CD4-positive, alpha-beta T cell (primary cell): ENCODE measurements at regions not wholly inside any gene's neighbourhood (a gene's known extent, or its start where the extent isn't known, plus 50 kb on each side); places are given as distances from the start of the nearest gene placed in this dataset.

Source experiments
- ATAC-seq: fragments of 200-7000 bp; cut with Tn5 transposase; one replicate; pipeline ENCODE4 v1.10.0; 2022; ENCODE audit warnings: mild to moderate bottlenecking; ENCODE audit not compliant: poor library complexity
- CTCF ChIA-PET: fragments of 350-600 bp; sonication (Branson Sonifier 250); formaldehyde crosslinking; loops from one replicate; lab custom pipeline; 2021; ENCODE audit warnings: antibody characterized with exemption, inconsistent platforms; lab: Charles Lee
- POLR2A ChIA-PET: fragments of 350-600 bp; sonication (Branson Sonifier 250); formaldehyde crosslinking; loops from one replicate; lab custom pipeline; 2021; ENCODE audit warnings: antibody characterized with exemption, inconsistent platforms; lab: Charles Lee
- DNase-seq, 14 experiments: peaks; one replicate each; pipeline ENCODE4 v3.0.0-alpha.2; 2013 to 2020; ENCODE audit warnings: mixed read lengths in 2 of 14
- H3K27ac ChIP-seq, 2 donors: one replicate each; pipeline versions ENCODE4 v1.5.1 to v1.7.0; 2013; ENCODE audit warnings: low read length in 2 of 2, low read depth in 1 of 2, mild to moderate bottlenecking in 1 of 2
- H3K27me3 ChIP-seq, 2 experiments: 1 replicate in 1 of 2; 2 replicates in 1 of 2; pipeline versions ENCODE4 v1.6.1 to v1.7.0; 2013; ENCODE audit warnings: low read length in 2 of 2, control low read depth in 1 of 2, mild to moderate bottlenecking in 1 of 2, moderate library complexity in 1 of 2; ENCODE audit not compliant: insufficient read depth in 2 of 2, control insufficient read depth in 1 of 2
- H3K36me3 ChIP-seq: one replicate; pipeline ENCODE4 v1.6.1; 2013; ENCODE audit warnings: low read length, control low read depth; ENCODE audit not compliant: insufficient read depth
- H3K4me1 ChIP-seq: one replicate; pipeline ENCODE4 v1.6.1; 2013; ENCODE audit warnings: low read length, control low read depth; ENCODE audit not compliant: insufficient read depth
- H3K4me3 ChIP-seq: one replicate; pipeline ENCODE4 v1.5.1; 2013; ENCODE audit warnings: mild to moderate bottlenecking, low read length, moderate library complexity
- H3K9me3 ChIP-seq, 2 experiments: 1 replicate in 1 of 2; 2 replicates in 1 of 2; pipeline versions ENCODE4 v1.6.1 to v1.7.0; 2013; ENCODE audit warnings: low read length in 2 of 2, mild to moderate bottlenecking in 2 of 2, control low read depth in 1 of 2, moderate library complexity in 1 of 2; ENCODE audit not compliant: control insufficient read depth in 1 of 2, insufficient read depth in 1 of 2
- H3K27ac Mint-ChIP-seq: one replicate; pipeline ENCODE4 v1.8.0; 2020; ENCODE audit warnings: mixed read lengths
- H3K27me3 Mint-ChIP-seq: one replicate; pipeline ENCODE4 v1.8.0; 2021; ENCODE audit warnings: mixed read lengths
- H3K36me3 Mint-ChIP-seq: one replicate; pipeline ENCODE4 v1.8.0; 2021; ENCODE audit warnings: low read depth, mixed read lengths
- H3K4me1 Mint-ChIP-seq: one replicate; pipeline ENCODE4 v1.8.0; 2021; ENCODE audit warnings: low read depth, mixed read lengths
- H3K4me3 Mint-ChIP-seq: one replicate; pipeline ENCODE4 v1.8.0; 2020; ENCODE audit warnings: mild to moderate bottlenecking, mixed read lengths
- H3K9me3 Mint-ChIP-seq: one replicate; pipeline ENCODE4 v1.8.0; 2020; ENCODE audit warnings: mixed read lengths
- CTCF ChIP-seq: fragments of 200-600 bp; IDR thresholded peaks from one replicate; pipeline ENCODE4 v1.8.0; 2022; ENCODE audit warnings: antibody characterized with exemption, mild to moderate bottlenecking
- intact Hi-C, 2 experiments: fragments of 100-400 bp; cut with DNase I in 1 of 2; cut with micrococcal nuclease in 1 of 2; formaldehyde crosslinking; loops; one replicate each; pipeline versions ENCODE4 v1.15.1 to v1.9.0; 2023 to 2025; cut with DNase I, micrococcal nuclease

- POLR2A ChIA-PET = no interaction called here
- Histone ChIP-seq H3K36me3 (no peaks in the 10 kb centered on the region), H3K4me3 (no peak overlapping the region), H3K9me3 (peaks cover 0 to 5% of the 10 kb centered on the region in 2 experiments), H3K27me3 (no peaks in the 10 kb centered on the region), H3K27ac (no peak overlapping the region), H3K4me1 (no peaks in the 10 kb centered on the region)
- CTCF ChIA-PET = no interaction called here
- no peak for TF ChIP-seq CTCF
- no peaks in the 10 kb centered on the region for H3K9me3 Mint-ChIP-seq
- no peaks in the 10 kb centered on the region for H3K27me3 Mint-ChIP-seq
- no peaks in the 10 kb centered on the region for H3K36me3 Mint-ChIP-seq
- ATAC-seq (no peak), DNase-seq (no peak)
- no peak overlapping the region for H3K27ac Mint-ChIP-seq
- H3K4me1 Mint-ChIP-seq = no peaks in the 10 kb centered on the region
- H3K4me3 Mint-ChIP-seq = no peak overlapping the region
- intact Hi-C loops = no loop called here
Observed at GRCh38 chr9:108351571-108351970, 504.2 kb downstream of the ACTL7B start.

GRCh38 chr9:108347463-108348188, 508.2 kb downstream of the ACTL7B start:
- ATAC-seq (no peak), DNase-seq (no peak)
- Mint-ChIP-seq H3K27me3 (no peaks in the 10 kb centered on the region), H3K4me3 (no peak overlapping the region), H3K36me3 (no peaks in the 10 kb centered on the region), H3K4me1 (no peaks in the 10 kb centered on the region), H3K27ac (no peak overlapping the region), H3K9me3 (peaks cover 2% of the 10 kb centered on the region)
- no peak for TF ChIP-seq CTCF
- no peaks in the 10 kb centered on the region for H3K27me3 ChIP-seq
- ChIA-PET CTCF (no interaction called here), POLR2A (no interaction called here)
- peaks cover 0 to 3% of the 10 kb centered on the region in 2 experiments for H3K9me3 ChIP-seq
- H3K4me1 ChIP-seq = no peaks in the 10 kb centered on the region
- intact Hi-C loops = no loop called here
- H3K27ac ChIP-seq = no peak overlapping the region
- no peak overlapping the region for H3K4me3 ChIP-seq
- no peaks in the 10 kb centered on the region for H3K36me3 ChIP-seq

- CTCF ChIA-PET = no interaction called here
- Mint-ChIP-seq H3K4me3 (no peak overlapping the region), H3K36me3 (no peaks in the 10 kb centered on the region), H3K27me3 (no peaks in the 10 kb centered on the region), H3K27ac (no peak overlapping the region), H3K4me1 (no peaks in the 10 kb centered on the region), H3K9me3 (peaks cover 2% of the 10 kb centered on the region)
- no peaks in the 10 kb centered on the region for H3K27me3 ChIP-seq
- no peak overlapping the region for H3K27ac ChIP-seq
- H3K4me1 ChIP-seq = no peaks in the 10 kb centered on the region
- no peaks in the 10 kb centered on the region for H3K9me3 ChIP-seq
- H3K4me3 ChIP-seq = no peak overlapping the region
- H3K36me3 ChIP-seq = no peaks in the 10 kb centered on the region
- intact Hi-C loops = no loop called here
- DNase-seq = no peak
- POLR2A ChIA-PET = no interaction called here
- no peak for TF ChIP-seq CTCF
- no peak for ATAC-seq
Observed at GRCh38 chr9:108345826-108346225, 510.0 kb downstream of the ACTL7B start.
